ENCODE measurements at regions not wholly inside any gene's neighbourhood (a gene's known extent, or its start where the extent isn't known, plus 50 kb on each side); places are given as distances from the start of the nearest gene placed in this dataset.
"Not testable (repeated sequence)": the region's sequence is repeated elsewhere in the genome, so short reads cannot be mapped to it uniquely, and the experiment has no call there.

GRCh38 chr20:52424357-52424942 lies 232.9 kb upstream of the ZFP64 start:
- DNase-seq, result not testable (repeated sequence)

GRCh38 chr20:52423536-52424140 lies 232.1 kb upstream of the ZFP64 start:
- not testable (repeated sequence) for DNase-seq

GRCh38 chr20:52422574-52423336 lies 231.2 kb upstream of the ZFP64 start:
- DNase-seq, result no peak

- DNase-seq, result no peak
Measured at GRCh38 chr20:52420805-52421204, 229.2 kb upstream of the ZFP64 start.

GRCh38 chr20:52419205-52419604 lies 227.6 kb upstream of the ZFP64 start:
- no peak for DNase-seq

- DNase-seq, result no peak
Measured at GRCh38 chr20:52416953-52417352, 225.4 kb upstream of the ZFP64 start.

- DNase-seq, result no peak
Measured at GRCh38 chr20:52411611-52412010, 220.0 kb upstream of the ZFP64 start.

- DNase-seq, result no peak
Measured at GRCh38 chr20:52410731-52411234, 219.2 kb upstream of the ZFP64 start.

GRCh38 chr20:52410182-52410647 lies 218.6 kb upstream of the ZFP64 start:
- DNase-seq, result no peak

GRCh38 chr20:52405986-52406385 lies 214.4 kb upstream of the ZFP64 start:
- DNase-seq, result no peak

GRCh38 chr20:52405417-52405816 lies 213.8 kb upstream of the ZFP64 start:
- DNase-seq, result no peak

GRCh38 chr20:52404671-52405070 lies 213.1 kb upstream of the ZFP64 start:
- no peak for DNase-seq

- no peak for DNase-seq
Measured at GRCh38 chr20:52402950-52403349, 211.4 kb upstream of the ZFP64 start.

GRCh38 chr20:52402514-52402913 lies 210.9 kb upstream of the ZFP64 start:
- DNase-seq, result no peak

- DNase-seq, result no peak
Measured at GRCh38 chr20:52401431-52401830, 209.9 kb upstream of the ZFP64 start.

GRCh38 chr20:52399352-52399751 lies 207.8 kb upstream of the ZFP64 start:
- no peak for DNase-seq

- no peak for DNase-seq
Measured at GRCh38 chr20:52389606-52390005, 198.0 kb upstream of the ZFP64 start.

GRCh38 chr20:52383995-52384621 lies 192.5 kb upstream of the ZFP64 start:
- DNase-seq, result no peak

- no peak for DNase-seq
Measured at GRCh38 chr20:52382933-52383332, 191.4 kb upstream of the ZFP64 start.

GRCh38 chr20:52379723-52380336 lies 188.3 kb upstream of the ZFP64 start:
- DNase-seq, result no peak

GRCh38 chr20:52372169-52372568 lies 180.6 kb upstream of the ZFP64 start:
- DNase-seq, result no peak

- DNase-seq, result no peak
Measured at GRCh38 chr20:52365688-52366087, 174.1 kb upstream of the ZFP64 start.

GRCh38 chr20:52364405-52364804 lies 172.8 kb upstream of the ZFP64 start:
- no peak for DNase-seq
